ENCODE measurements at regions not wholly inside any gene's neighbourhood (a gene's known extent, or its start where the extent isn't known, plus 50 kb on each side); places are given as distances from the start of the nearest gene placed in this dataset.

GRCh38 chr2:118490330-118490729, 357.1 kb downstream of the EN1 start:
- Mint-ChIP-seq H3K27me3 (peaks cover 8% of the 10 kb centered on the region), H3K4me3 (no peak overlapping the region), H3K27ac (no peak overlapping the region), H3K36me3 (no peaks in the 10 kb centered on the region), H3K9me3 (peaks cover 6% of the 10 kb centered on the region), H3K4me1 (no peaks in the 10 kb centered on the region)

- H3K4me1 Mint-ChIP-seq, result no peaks in the 10 kb centered on the region
- H3K9me3 Mint-ChIP-seq, result peaks cover 6% of the 10 kb centered on the region
- no peak overlapping the region for H3K27ac Mint-ChIP-seq
- H3K4me3 Mint-ChIP-seq, result no peak overlapping the region
- H3K36me3 Mint-ChIP-seq, result no peaks in the 10 kb centered on the region
- H3K27me3 Mint-ChIP-seq, result peaks cover 8% of the 10 kb centered on the region
These were observed 357.6 kb downstream of the EN1 start for GRCh38 chr2:118489712-118490299.

GRCh38 chr2:118481299-118481698, 366.1 kb downstream of the EN1 start:
- Mint-ChIP-seq H3K4me3 (no peak overlapping the region), H3K9me3 (no peaks in the 10 kb centered on the region), H3K4me1 (no peaks in the 10 kb centered on the region), H3K36me3 (no peaks in the 10 kb centered on the region), H3K27ac (no peak overlapping the region), H3K27me3 (peaks cover 5% of the 10 kb centered on the region)

- no peak overlapping the region for H3K27ac Mint-ChIP-seq
- H3K9me3 Mint-ChIP-seq, result no peaks in the 10 kb centered on the region
- no peak overlapping the region for H3K4me3 Mint-ChIP-seq
- H3K36me3 Mint-ChIP-seq, result no peaks in the 10 kb centered on the region
- no peaks in the 10 kb centered on the region for H3K4me1 Mint-ChIP-seq
- peaks cover 3% of the 10 kb centered on the region for H3K27me3 Mint-ChIP-seq
These were observed 368.4 kb downstream of the EN1 start for GRCh38 chr2:118479020-118479419.

GRCh38 chr2:118477111-118477862, 370.2 kb downstream of the EN1 start:
- peaks cover 2% of the 10 kb centered on the region for H3K27me3 Mint-ChIP-seq
- H3K4me1 Mint-ChIP-seq, result no peaks in the 10 kb centered on the region
- no peak overlapping the region for H3K27ac Mint-ChIP-seq

GRCh38 chr2:118475622-118476205, 371.7 kb downstream of the EN1 start:
- no peaks in the 10 kb centered on the region for H3K4me1 Mint-ChIP-seq
- peaks cover 2% of the 10 kb centered on the region for H3K27me3 Mint-ChIP-seq
- H3K9me3 Mint-ChIP-seq, result no peaks in the 10 kb centered on the region
- H3K27ac Mint-ChIP-seq, result no peak overlapping the region
- no peaks in the 10 kb centered on the region for H3K36me3 Mint-ChIP-seq
- no peak overlapping the region for H3K4me3 Mint-ChIP-seq

More at GRCh38 chr2:118477111-118477862, 370.2 kb downstream of the EN1 start:
- Mint-ChIP-seq H3K9me3 (no peaks in the 10 kb centered on the region), H3K36me3 (no peaks in the 10 kb centered on the region), H3K4me3 (no peak overlapping the region)

- Mint-ChIP-seq H3K27ac (no peak overlapping the region), H3K4me3 (no peak overlapping the region), H3K4me1 (no peaks in the 10 kb centered on the region), H3K27me3 (no peaks in the 10 kb centered on the region), H3K9me3 (no peaks in the 10 kb centered on the region), H3K36me3 (no peaks in the 10 kb centered on the region)
These were observed 372.9 kb downstream of the EN1 start for GRCh38 chr2:118474541-118474920.

GRCh38 chr2:118473846-118474540, 373.5 kb downstream of the EN1 start:
- H3K4me3 Mint-ChIP-seq, result no peak overlapping the region
- no peaks in the 10 kb centered on the region for H3K36me3 Mint-ChIP-seq
- H3K4me1 Mint-ChIP-seq, result no peaks in the 10 kb centered on the region
- no peak overlapping the region for H3K27ac Mint-ChIP-seq
- peaks cover 1% of the 10 kb centered on the region for H3K27me3 Mint-ChIP-seq
- H3K9me3 Mint-ChIP-seq, result no peaks in the 10 kb centered on the region

GRCh38 chr2:118473241-118473640, 374.2 kb downstream of the EN1 start:
- Mint-ChIP-seq H3K4me1 (no peaks in the 10 kb centered on the region), H3K4me3 (no peak overlapping the region), H3K27ac (no peak overlapping the region)

GRCh38 chr2:118470297-118470696, 377.2 kb downstream of the EN1 start:
- no peak overlapping the region for H3K4me3 Mint-ChIP-seq
- no peak overlapping the region for H3K27ac Mint-ChIP-seq
- peaks cover 1% of the 10 kb centered on the region for H3K27me3 Mint-ChIP-seq
- H3K36me3 Mint-ChIP-seq, result no peaks in the 10 kb centered on the region
- H3K9me3 Mint-ChIP-seq, result no peaks in the 10 kb centered on the region
- no peaks in the 10 kb centered on the region for H3K4me1 Mint-ChIP-seq

More at GRCh38 chr2:118473241-118473640, 374.2 kb downstream of the EN1 start:
- no peaks in the 10 kb centered on the region for H3K36me3 Mint-ChIP-seq
- H3K9me3 Mint-ChIP-seq, result no peaks in the 10 kb centered on the region
- H3K27me3 Mint-ChIP-seq, result peaks cover 1% of the 10 kb centered on the region

- Mint-ChIP-seq H3K36me3 (no peaks in the 10 kb centered on the region), H3K4me1 (no peaks in the 10 kb centered on the region), H3K4me3 (no peak overlapping the region), H3K27ac (no peak overlapping the region), H3K9me3 (no peaks in the 10 kb centered on the region), H3K27me3 (peaks cover 1% of the 10 kb centered on the region)
These were observed 378.3 kb downstream of the EN1 start for GRCh38 chr2:118469103-118469502.

- no peaks in the 10 kb centered on the region for H3K4me1 Mint-ChIP-seq
- H3K36me3 Mint-ChIP-seq, result no peaks in the 10 kb centered on the region
- H3K27ac Mint-ChIP-seq, result no peak overlapping the region
- no peak overlapping the region for H3K4me3 Mint-ChIP-seq
- H3K27me3 Mint-ChIP-seq, result peaks cover 4% of the 10 kb centered on the region
- no peaks in the 10 kb centered on the region for H3K9me3 Mint-ChIP-seq
These were observed 376.4 kb downstream of the INSIG2 start for GRCh38 chr2:118464546-118465265.

GRCh38 chr2:118464046-118464445, 375.8 kb downstream of the INSIG2 start:
- no peak overlapping the region for H3K4me3 Mint-ChIP-seq
- H3K4me1 Mint-ChIP-seq, result no peaks in the 10 kb centered on the region
- H3K36me3 Mint-ChIP-seq, result no peaks in the 10 kb centered on the region

GRCh38 chr2:118460425-118460824, 372.2 kb downstream of the INSIG2 start:
- H3K9me3 Mint-ChIP-seq, result no peaks in the 10 kb centered on the region
- peaks cover 11% of the 10 kb centered on the region for H3K27me3 Mint-ChIP-seq
- no peak overlapping the region for H3K4me3 Mint-ChIP-seq
- no peak overlapping the region for H3K27ac Mint-ChIP-seq
- no peaks in the 10 kb centered on the region for H3K36me3 Mint-ChIP-seq
- H3K4me1 Mint-ChIP-seq, result no peaks in the 10 kb centered on the region

More at GRCh38 chr2:118464046-118464445, 375.8 kb downstream of the INSIG2 start:
- Mint-ChIP-seq H3K9me3 (no peaks in the 10 kb centered on the region), H3K27ac (no peak overlapping the region), H3K27me3 (peaks cover 3% of the 10 kb centered on the region)

GRCh38 chr2:118459426-118459825, 371.2 kb downstream of the INSIG2 start:
- Mint-ChIP-seq H3K4me3 (no peak overlapping the region), H3K36me3 (no peaks in the 10 kb centered on the region), H3K27ac (no peak overlapping the region), H3K27me3 (peaks cover 11% of the 10 kb centered on the region), H3K4me1 (no peaks in the 10 kb centered on the region), H3K9me3 (no peaks in the 10 kb centered on the region)

Measured in activated naive CD4-positive, alpha-beta T cell treated with anti-CD3 and anti-CD28 coated beads, Interleukin-2, amount 50 U/mL, for 24 hours (primary cell).